Amniotic stem cell (primary cell): ENCODE measurements at regions not wholly inside any gene's neighbourhood (a gene's known extent, or its start where the extent isn't known, plus 50 kb on each side); places are given as distances from the start of the nearest gene placed in this dataset.
"Not testable (repeated sequence)": the region's sequence is repeated elsewhere in the genome, so short reads cannot be mapped to it uniquely, and the experiment has no call there.

Source experiments
- DNase-seq: peaks from one replicate; lab custom pipeline; 2025; lab: John Stamatoyannopoulos, UW

DNA sequence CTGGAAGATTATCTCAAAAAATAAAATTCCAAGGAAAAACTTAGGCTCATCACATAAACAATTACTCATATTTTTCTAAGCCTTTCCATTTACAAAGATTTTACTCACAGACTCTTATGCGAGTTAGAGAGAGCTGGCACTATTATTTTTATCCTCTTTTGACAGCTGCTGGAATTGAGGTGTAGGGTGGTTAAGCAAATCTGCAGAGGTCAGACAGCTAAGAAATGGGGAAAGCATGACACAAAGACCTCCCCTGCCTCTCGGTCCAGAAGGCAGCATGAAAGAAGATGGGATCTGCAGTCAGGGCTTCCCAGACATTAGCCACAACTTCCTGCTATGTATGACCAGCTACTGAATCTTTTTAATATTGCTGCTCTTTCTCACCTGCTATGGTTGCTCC is 89.9 kb upstream of the CPEB2 start:
- DNase-seq = no peak

DNA sequence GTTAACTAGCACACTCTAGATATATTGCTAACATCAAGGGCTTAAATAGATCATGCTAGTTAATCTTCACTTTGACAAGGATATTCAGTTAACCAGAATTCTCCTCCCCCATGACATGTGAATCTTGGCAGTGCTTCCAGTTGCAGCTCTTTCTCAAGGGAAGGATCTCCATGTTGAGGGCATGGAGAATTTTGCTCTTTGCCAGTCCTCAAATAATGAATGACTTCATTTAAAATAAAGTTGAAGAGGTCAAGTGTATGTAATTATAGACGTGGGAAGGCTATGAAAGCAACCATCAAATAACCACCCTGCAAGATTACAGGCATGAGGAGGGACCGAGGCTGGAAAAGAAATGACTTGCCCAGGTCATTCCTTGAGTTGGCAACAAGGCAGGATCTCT is 87.3 kb upstream of the CPEB2 start:
- DNase-seq = no peak

DNA sequence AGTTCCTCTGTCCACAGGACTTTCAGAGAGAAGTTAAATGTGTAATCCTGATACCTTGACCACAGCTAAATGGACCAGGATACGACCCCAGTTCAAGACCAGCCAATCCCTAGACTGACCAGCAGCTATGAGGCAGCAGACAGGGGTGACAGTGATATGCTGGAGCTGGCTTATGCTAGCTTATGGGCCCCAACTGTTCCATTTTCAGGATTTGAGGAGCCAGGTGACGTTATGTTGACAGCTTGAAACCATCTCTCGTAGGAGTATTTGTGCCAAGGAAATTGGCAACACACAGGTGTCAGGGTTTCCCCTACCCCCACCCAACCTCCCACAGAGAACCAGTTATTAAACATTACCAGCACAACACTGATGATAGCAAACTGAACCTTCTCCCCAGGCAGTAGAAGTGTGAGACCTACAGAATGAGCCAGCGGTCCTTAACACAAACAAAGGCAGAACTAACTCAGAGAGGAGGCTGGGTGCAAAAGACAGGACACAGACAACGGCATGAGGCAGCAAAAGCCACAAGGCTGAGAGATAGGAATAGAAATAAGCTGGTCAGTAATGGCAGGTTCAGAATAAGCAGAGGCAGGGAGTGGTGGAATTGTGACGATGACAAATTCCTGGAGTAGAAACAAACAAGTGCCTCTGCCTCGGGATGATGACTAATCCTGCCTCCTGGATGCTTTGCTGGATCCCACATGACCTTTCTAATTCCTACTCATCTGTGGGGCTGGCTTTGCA is 85.6 kb upstream of the CPEB2 start:
- DNase-seq = peak; percentile 53

DNA sequence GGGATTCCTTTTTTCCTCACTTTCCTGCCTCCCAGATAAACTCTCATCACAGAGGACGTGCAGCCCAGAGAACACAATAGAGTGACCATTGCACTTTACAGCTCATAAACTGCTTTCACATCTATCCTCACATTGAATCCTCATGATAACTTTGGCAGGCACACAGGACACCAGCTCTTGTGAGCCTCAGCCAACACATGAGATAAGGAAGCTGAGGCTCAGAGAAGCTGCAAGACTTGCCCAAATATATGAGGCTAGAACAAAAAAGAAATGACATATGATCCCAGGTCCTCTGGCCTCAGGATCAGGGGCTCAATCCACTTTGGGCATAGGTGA is 85.0 kb upstream of the CPEB2 start:
- DNase-seq = no peak

DNA sequence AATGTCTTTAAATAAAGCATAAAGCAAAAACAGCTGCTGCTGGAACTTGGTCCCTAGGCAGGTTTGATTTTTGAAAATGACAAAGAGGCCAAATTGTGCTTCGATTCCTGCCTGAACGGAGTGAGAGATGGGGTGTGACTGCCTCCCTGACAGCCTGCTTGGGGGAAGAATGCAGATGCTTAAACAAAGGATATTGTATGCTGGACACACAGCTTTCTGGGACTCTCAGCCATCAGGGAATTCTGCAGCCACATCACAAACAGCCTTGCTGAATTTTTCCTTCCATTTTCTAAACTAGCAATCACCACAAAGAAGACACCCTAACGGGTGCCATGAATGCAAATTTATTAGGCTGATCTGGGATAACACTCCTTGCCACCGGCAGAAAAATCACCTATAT is 83.9 kb upstream of the CPEB2 start:
- no peak for DNase-seq

DNA sequence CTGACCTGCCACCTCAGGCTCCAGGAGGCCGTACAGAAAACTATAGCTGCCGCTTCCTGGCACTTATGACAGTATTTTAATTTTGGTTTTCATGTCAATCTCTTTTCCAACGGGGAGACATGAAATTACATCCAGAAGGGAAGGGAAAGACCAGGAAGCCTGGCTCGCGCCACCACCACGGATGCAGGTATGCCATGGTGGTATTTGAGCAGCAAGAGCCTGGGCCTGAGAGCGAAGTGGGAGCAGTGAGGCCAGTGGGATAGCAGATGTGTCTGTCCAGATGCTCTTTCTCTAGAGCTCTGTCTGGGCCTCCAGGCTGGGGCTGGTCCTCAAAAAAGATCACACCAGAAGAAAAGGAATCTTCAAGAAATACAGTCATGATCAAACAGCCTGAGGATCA is 82.5 kb upstream of the CPEB2 start:
- no peak for DNase-seq

DNA sequence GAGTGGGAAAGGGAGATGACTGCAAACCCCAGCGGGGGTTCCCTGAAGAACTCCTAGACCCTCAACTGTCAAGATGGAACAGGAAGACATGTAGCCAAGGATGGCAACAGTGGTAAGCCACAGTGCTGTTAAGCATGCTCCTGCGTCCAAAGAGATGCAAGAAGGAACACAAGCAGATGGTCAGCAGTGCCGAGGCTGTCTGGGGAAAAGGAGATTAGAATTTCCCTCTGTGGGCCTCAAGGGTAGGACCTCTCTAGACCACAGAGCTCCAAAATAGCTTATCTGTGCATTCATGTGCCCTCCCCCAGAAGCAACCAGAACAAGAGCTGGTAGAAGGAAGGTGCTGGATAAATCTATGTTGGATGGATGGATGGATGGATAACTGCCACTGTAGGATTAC is 82.0 kb upstream of the CPEB2 start:
- no peak for DNase-seq

DNA sequence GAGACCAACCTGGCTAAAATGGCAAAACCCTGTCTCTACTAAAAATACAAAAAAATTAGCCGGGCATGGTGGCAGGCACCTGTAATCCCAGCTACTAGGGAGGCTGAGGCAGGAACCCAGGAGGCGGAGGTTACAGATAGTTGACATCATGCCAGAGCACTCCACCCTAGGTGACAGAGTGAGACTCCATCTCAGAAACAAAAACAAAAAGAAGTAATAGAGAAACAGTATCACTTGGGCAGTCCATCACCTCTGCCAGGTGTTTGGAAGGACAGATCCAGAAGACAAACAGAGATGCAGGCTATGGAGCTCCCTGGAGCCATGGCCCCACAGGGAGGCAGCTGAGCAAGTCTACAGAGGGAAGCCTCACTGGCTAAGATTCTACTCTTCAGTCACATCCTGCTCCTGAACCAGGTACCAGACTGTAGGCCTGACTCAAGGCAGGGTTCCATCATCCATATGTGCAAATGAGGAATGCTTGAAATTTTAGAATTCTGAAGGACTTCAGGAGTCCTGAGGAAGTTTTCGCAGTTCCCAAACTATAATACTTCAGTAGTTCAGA is 81.4 kb upstream of the CPEB2 start:
- DNase-seq = no peak

DNA sequence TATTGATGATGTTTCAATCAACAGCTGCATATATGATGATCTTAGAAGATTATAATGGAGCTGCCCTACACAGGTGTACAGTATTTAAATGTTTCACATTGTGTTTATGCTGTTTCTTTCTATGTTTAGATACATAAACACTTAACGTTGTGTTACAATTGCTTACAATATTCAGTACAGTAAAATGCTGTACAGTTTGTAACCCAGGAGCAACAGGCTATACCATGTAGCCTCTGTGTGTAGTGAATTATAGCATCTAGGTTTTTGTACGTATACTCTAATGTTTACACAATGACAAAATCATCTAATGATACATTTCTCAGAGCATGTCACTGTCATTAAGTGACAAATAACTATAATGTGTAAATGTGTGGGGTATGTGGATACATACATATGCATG is 80.5 kb upstream of the CPEB2 start:
- DNase-seq = not testable (repeated sequence)

DNA sequence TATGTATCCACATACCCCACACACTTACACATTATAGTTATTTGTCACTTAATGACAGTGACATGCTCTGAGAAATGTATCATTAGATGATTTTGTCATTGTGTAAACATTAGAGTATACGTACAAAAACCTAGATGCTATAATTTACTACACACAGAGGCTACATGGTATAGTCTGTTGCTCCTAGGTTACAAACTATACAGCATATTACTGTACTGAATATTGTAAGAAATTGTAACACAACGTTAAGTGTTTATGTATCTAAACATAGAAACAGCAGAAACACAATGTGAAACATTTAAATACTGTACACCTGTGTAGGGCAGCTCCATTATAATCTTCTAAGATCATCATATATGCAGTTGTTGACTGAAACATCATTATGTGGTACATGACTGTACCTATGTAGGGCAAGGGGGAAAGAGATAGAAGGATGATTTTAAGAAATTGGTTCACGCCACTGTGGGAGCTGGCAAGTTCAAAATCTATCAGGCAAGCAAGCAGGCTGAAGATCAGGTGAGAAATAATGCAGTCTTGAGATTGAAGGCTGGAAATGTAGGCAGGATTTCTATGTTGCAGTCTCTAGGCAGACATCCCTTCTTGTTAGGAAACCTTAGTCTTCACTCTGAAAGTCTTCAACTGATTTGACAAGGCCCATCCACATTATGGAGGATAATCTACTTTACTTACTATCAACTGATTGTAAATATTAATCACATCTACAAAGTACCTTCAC is 78.0 kb upstream of the CPEB2 start:
- DNase-seq = no peak

DNA sequence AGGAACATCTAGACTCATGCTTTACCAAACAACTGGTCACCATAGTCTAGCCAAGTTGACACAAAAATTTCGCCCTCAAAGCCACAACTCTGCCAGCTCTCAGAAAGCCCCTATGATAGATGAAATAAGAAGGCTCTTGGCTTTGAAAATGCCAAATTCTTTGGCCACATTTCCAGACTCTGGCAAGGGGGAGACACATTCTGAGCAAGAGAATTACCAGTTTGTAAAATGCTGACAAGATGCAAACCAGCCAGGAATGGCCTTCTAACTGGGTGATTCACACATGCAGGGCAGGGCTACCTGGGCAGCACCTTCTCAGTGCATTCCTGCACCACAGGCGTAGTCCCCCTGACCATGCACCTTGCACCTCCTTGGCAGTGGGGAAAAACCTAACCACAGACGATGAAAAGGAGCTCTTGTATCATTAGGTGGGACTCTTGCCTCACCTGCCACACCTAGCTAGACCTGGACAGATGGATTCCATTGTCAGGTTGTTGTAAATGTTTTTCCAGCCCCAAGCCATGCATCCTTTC is 77.4 kb upstream of the CPEB2 start:
- DNase-seq = no peak

DNA sequence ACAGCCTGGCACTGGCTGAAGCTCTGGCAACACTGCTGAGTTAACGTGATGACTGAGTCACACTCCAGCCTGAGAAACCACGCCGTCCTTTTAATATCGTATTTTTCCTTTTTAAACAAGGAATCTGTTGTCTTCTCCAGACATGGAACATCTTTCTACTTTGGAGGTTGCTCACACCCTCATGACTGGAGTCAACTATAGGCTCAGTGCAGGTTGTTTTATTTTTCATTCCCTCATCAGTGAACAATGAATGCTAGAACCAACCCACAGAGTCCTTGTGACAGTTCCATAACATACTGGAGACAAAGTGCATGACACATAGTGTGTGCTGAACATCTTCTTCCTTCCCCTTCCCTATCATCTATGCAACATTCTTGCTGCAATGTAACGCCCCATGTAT is 76.8 kb upstream of the CPEB2 start:
- DNase-seq = no peak

DNA sequence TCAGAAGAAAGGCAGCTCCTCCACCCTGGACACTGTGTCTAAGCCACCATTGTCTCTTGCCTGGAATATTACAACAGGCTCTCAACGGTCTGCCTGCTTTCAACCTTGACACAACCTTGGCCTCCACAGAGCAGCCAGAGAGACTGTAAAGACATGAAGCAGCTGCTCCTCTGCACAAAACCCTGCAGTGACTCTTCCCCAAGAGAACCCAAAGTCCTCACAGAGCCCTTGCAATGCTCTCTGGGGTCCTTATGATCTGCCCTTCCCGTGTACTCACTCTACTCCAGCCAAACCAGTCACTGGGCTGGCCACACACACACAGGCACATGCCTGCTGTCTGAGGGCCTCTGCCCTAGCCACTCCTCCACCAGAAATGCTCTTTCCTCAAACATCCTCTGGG is 75.9 kb upstream of the CPEB2 start:
- DNase-seq = no peak

DNA sequence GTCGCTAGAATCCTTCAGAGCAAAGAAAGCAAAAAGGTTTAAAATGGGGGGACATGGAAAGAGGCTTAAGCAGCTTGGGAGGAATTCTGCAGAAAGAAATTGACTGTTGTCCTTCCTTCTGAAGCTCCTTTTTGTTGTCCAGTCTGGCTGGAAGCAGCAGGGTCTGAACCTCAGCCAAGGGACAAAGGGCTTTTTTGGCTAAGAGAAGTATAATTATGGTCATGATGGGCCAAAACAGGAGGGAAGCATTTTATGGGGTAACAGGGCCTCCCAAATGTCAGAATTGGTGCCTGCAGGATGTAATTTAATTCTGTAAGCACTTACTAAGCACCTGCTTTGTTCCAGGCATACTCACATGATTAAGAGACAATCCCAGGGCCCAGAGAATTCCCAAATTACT is 74.2 kb upstream of the CPEB2 start:
- no peak for DNase-seq

DNA sequence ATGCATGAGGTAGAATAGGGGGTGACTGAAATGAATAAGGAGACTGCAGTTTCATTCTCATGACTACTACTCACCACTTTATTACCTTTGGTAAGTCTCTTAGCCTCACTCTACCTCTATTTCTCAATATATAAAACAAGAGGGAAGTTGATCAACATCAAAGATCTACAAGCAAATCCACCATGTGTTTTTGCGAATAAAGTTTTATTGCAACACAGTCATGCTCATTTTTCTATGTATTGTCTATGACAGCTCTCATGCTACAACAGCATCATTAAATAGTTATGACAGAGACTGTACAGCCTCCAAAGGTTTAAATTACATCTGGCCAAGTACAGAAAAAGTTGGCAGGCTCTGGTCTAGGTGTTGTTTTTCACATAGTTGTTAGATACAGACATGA is 72.6 kb upstream of the CPEB2 start:
- DNase-seq = no peak

DNA sequence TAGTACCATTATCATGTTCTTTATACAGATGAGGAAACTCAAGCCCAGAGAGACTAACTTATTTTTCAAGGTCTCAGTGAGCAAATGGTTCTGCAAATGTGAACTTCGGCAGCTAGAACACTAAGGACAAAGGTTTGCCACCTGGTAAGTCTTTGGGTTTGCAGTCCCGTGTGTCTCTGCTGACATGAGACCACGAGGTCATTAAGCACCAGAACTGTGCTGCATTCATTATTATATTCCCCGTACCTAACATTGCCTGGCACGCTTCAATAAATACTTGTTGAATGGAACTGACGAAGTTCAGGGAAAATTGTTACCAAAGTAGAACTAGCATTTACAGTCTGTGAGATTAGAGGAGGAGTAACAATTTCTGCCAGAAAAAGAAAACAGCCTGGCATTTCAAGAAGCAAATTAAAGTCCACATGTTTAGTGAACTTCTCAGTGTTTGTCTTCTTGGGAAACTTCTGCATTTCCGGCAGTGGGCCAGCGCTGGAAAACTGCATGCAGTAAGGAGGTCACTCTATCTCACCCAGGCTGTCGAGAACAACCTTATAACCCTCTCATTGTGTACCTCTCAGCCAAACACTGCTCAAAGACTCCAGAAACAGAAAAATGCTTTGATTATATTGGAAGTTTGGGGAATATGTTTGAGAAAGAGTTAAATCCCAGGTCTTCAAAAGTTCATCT is 67.4 kb upstream of the CPEB2 start:
- DNase-seq = no peak

DNA sequence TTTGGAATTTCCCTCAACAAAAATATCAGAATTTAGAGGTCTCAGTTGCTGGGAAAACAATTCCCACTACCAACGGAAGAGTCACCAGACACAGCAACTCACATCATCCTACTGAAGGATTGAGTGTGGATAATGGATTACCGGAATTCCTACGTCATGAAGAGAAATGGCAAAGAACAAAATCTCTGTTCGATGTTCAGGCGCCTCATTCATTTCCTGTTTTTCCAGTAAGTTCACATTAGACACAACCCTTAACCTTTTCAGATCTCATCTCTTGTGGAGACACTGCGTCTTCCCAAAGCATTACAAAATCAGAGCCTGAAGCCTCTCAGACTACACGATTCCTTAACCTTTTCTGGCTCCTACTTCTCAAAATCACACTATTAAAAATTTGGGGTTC is 58.5 kb upstream of the CPEB2 start:
- DNase-seq = no peak

DNA sequence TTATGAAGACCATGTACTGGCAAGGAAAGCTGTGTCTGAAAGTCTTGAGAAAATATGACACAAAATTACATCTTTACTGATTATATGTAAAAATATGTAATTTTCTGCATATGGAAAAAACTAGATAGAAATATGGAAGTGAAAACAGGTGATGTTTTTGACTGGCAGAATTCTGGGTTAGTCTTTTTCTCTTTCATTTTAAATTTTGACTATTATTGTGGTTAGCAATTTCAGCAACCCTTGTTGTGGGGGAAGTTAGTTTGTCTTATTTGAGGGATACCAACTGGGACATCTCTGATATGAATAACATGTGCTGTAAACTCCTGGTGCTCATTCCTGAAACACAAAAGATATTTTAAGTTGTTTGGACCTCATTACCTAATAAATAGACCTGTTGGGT is 49.9 kb upstream of the CPEB2 start:
- no peak for DNase-seq
